ENCODE measurements at regions not wholly inside any gene's neighbourhood (a gene's known extent, or its start where the extent isn't known, plus 50 kb on each side); places are given as distances from the start of the nearest gene placed in this dataset.
A peak's percentile ranks its signal among the peaks of the same experiment; 100 is the strongest.

DNA sequence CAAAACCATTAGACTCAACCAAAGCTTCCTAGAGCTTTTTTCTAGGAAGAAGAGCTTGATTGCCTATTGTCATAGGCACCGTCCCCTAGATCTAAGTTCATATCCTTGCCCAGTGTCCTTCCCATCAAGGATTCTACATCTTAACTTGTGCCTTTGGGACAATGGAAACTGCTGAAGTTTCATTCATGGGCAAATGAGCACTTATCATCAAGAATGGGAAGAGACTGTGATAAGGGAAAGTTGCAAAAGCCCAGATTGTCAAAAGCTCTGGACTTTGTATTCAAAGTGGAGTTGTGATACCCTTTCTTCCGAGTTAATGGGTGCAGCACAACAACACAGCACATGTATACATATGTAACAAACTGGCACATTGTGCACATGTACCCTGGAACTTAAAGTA lies 503.0 kb upstream of the KLHL29 start:
- DNase-seq, result no peak

DNA sequence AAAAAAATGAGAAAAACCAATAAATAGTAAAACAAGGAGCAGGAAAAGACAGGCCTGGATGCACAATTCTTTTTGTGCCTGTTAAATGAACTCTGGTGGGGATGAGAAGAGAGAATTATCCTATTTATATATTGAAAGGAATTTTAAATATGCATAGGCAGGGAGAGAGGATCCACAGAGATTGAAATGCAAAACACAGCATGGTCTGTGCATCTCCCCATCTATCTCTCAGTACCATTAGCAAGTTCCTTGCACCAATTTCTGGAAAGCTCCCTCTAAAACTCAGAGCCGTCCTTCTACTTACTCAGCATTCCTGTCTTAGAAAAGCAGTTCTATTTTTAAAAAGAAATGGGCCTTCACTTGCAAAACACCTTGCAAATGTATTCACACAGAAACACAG lies 502.3 kb upstream of the KLHL29 start:
- no peak for DNase-seq

DNA sequence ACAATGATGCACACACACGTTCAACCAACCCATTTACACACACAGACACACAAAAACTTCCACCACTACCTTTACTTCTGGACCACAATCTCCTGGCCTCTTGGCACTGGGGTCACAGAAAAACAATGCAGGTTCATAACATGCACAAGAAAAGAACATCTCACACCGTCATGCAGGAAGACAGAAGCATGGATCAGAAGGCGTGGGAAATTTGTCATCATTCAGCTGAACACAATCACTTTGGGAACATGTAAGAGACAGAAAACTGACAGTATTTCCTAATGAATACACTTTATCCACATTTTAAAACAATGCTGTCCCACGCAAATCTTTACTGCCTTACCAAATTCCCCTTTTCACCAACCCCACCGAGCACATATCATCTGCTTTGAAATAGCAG lies 501.9 kb upstream of the KLHL29 start:
- no peak for DNase-seq

DNA sequence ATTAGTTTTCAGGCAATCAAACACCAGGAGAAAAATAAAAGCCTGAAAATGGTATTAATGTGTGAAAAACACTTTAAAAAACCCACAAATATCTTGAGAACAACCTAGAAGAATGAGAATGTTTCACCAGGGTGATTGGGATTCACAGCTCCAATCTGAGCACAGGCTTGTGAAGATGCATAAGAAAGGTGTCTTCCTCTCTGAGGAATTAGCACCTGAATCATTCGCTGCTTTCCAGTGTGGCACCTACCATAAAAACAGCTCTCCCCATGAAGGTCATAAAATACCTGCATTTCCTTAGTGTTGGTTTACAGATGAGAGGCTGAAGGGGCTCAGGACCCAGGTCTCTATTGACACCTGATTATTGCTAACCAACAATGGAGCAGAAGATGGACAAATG lies 499.7 kb upstream of the KLHL29 start:
- no peak for DNase-seq

DNA sequence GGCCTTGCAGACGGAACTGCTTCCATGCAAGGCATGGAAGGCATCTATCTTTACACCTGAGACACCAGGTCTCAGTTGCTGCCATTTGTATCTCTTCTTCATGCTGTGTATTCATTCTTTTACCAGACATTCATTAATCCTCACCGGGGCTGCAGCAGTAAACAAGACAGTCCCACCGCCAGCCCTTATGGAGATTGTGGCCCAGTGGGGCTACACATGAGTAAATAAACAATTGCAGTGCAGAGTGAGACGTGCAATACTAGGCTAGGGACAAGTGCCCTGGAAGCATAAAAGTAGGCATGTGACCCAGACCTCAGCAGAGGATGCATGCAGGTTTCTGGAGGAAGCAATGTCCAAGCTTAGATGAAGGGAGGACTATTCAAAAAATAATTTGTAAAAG lies 497.6 kb upstream of the KLHL29 start:
- DNase-seq, result no peak

DNA sequence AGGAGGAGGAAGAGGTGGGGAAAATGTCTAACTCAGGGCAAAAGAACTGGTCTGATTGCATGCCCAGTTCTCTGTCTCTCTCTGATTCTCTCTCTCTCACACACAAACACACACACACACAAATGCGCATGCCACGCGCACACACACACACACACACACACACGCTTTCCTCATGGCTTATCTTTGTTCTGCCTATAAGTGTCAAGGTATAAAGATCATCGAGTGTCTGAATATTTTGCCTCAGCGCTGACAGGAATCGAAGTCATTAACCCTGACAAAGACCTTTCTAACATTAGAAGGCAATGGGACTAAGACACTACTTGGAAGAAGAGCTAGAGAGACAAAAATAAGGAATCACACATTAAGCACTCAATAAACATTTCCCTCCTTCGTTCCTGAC lies 497.1 kb upstream of the KLHL29 start:
- no peak for DNase-seq

DNA sequence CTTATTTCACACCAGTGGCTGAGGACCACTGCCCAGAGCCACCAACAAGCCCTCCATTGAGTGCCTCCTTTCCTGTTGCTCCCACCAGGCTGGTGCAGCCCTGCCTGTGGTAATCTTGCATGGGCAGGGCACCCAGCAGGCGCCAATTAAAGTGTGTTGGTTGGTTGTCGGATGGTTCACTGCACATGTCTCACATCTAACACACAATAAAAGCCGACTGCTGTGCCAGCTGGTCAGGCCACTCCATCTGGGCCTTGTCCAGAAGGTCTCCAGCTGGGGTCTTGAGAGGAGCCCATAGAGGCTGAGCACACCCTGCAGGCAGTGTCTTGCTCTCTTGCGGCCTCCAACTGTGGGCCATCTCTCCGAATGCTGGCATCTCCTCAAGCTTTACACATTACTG lies 494.8 kb upstream of the KLHL29 start:
- DNase-seq, result no peak

DNA sequence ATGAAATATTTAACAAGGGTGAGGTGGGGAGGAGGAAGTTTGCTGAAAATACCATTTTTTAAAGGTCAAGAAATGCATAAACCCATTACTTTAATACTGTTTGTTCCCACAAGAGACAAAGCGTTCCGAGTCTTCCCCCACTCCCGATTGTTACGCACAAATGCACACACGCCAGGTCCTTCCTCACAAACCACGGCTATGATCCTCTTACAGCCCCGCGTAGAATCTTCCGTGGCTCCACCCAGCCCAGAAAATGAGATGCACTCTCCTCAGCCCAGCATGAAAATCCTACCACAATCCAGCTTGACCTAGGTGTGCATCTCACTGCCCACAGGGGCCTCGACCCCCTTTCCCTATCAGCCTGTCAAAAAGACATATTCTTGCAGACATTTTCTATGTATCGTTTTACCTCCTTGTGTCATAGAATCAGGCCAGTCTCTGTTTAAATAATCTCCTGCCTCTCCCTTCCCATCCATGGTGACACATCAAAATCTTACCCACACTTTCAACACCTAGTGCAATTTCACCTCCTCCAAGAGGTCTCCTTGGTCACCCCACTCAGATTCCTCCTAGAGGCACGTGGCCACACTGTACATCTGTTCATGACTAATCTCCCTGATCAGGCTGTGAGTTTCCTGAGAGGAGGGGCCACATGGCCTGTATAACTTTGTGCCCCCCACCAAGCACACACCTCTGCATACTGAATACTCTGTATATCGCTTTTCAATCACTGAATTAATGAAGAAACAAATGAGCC lies 491.0 kb upstream of the KLHL29 start:
- no peak for DNase-seq

DNA sequence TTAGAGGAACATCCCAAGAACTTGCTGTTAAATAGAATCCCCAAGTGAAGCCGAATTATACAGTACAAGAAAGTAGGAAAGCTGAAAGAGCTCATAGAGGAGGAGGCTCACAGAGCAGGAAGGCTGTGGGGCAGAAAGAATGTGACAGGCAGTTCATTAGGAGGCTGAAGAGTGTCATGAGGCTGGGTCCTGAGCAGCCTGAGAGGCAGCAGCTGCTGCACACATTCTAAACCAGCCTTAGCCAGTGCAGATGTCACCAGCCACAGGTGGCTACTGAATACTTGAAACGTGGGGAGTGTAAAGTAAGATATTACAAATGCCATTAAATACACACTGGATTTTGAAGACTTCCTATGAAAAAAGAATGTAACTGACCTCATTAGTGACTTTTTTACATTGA lies 490.2 kb upstream of the KLHL29 start:
- no peak for DNase-seq

GRCh38 chr2:22897428-22897827 lies 487.6 kb upstream of the KLHL29 start:
- DNase-seq, result no peak

GRCh38 chr2:22900674-22901073 lies 484.3 kb upstream of the KLHL29 start:
- no peak for DNase-seq

GRCh38 chr2:22901471-22902179 lies 483.4 kb upstream of the KLHL29 start:
- no peak for DNase-seq

DNA sequence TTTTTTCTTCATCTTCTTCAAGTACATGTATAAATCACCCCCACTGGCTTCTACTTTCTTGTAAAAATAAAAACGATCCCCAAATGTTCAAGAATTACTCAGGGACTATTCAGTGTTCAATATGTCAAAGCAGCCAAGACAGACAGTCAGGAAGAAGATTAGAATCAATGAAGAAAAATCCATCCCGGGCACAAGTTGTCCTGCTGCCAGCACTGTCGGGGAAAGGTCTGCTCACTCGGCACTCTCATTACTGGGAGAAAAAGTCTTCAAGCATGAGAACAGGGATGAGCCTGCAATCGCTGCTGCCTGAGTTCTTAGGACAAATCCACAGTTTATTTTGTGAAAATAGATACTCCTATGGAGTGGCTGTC lies 482.8 kb upstream of the KLHL29 start:
- DNase-seq, result no peak

DNA sequence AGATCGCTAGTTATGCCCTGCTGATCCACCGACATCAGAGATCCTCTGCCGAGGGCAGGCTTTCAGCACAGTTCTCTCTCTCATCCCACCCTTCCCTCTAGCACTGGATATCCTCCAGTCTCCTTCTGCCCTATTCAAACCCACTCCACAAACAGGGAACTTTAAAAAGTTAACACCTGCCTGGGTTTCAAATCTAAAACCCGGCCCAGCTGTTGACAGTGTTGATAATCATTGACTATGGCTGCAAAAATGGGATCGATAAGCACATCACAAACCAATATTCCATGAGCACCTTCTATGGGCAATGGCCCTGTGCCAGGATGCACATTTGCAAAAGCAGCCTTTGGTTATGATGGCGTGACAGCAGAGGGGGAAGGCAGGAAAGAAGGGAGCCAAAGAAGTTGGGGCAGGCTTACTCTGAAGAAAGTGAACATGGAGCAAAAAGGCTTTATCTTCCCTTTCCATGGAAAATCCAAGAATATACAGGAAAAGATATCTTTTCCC lies 482.3 kb upstream of the KLHL29 start:
- no peak for DNase-seq

DNA sequence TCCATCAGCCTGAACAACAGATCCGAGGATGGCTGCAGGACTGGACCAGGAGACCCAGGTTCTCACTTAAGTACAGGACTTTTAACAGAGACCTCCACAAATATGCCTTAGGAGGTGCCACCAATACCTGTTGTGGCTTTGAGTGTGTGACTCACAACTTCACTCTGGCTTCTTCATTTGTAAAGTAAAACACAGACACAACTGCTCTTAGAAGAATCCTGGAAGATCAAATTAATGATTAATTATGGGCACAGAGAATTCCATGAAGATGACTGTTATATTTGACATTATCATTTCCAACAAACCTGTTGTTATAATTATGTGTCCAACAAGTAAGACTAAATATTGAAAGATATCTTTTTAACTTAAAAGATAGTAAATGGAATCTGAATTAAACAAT lies 481.4 kb upstream of the KLHL29 start:
- no peak for DNase-seq

GRCh38 chr2:22904126-22904684 lies 480.8 kb upstream of the KLHL29 start:
- no peak for DNase-seq

DNA sequence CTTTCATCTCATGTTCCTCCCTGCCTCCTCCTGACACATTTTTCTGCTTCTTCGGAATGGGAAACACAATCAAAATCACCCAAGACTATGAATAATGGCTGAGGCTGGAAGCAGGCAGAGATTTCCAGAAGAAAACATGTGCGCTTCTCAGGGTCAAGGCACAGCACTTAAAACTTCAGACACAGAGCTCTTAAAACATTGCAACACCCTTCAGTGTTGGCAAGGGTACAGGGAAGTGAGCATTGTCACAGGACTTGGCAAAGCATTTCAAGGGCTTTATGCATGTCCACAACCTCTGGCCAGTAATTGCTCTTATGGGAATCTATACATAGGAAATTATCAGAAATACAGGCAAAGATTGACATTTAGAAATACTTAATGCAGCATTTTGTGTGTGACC lies 477.6 kb upstream of the KLHL29 start:
- DNase-seq, result no peak

DNA sequence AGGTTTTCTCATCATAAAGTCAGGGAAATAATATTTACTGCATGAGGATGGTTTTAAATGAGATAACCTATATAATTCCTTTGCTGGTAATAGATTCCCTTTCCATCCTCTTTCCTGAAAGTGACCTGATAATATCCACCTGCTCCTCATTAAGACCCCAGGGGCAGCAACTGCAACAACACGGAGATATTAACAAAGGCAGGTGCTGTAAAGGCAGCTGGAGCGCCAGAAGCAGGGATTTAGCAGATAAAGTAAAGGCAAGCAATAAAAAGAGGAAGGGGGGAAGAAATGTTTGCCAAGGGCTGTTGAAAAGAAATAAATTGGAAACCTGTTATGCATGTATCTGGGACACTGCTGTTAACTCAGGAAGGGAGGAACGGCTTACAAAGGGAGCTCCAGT lies 472.6 kb upstream of the KLHL29 start:
- DNase-seq, result no peak

- no peak for DNase-seq
These were observed 455.0 kb upstream of the KLHL29 start for GRCh38 chr2:22929998-22930397.

DNA sequence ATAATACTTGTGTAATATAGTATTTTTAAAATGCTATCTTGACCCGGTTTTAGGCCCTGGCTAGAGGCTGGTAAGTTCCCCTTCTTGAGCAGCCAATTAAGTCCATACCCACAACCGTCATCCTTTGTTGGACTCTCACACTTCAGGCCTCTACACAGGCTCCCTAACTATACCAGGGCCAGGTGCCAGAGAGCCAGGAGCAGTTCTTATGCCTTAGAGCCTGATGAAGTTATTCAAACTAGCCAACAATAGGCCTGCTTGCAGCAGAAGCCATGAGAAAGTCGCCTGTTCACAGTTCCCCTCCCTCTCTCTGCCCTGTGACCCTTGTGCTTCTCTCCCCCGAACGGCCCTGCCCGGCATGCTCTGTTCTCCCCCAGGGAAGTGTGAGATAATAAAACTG lies 454.2 kb upstream of the KLHL29 start:
- peak; percentile 20 for DNase-seq

DNA sequence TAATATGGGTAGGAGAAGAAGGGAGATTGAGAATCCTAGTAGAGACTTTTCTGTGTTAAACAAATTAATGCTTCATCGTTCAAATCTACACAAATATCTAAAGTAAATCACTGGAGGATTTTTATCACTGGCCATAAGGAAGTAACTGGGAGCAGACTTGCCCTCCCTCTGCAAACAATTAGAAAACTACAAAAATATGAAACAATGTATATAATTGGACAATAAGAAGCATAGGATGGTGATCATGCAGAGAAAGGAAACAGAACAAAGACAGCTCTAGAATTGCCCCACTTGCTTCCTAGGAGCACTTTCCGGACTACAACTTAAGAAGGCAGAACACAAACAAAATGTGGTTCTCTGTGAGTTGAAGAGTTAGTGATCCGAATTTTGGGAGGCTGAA lies 452.7 kb upstream of the KLHL29 start:
- no peak for DNase-seq

DNA sequence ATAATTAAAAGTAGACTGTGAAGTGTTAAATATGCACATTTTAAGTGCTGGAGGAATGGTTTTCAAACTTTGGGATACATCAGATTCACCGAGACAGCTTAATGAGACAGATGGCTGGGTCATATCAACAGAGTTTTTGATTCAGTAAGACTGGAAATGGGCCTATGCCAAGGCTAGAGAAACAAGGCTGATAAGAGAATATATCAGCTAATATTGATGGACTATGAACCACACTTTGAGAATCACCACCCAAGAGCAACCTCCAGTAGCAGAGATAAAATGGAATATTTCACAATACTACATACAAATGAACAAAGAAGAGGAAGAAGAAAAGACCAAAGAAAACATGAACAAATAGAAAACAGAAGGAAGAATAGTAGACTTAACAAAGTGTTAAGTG lies 450.2 kb upstream of the KLHL29 start:
- DNase-seq, result no peak

DNA sequence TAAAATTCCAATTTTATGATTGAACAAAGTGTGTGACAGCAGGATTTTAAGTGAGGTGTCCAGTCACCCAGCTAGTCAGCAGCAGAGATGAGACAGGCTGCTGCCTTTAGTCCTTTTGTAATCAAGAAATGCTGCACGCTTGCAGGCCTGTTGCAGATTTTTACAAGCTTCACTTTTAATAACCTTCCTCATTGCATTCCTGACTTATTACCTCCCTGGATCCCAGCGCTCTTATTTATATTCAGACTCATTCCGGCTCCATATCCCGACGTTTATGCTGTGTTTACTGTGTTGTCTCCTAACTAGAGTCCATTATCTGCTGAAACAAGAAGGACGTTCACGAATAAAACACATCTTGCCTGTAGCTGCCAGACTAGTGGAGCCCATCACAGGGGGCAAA lies 442.5 kb upstream of the KLHL29 start:
- no peak for DNase-seq

DNA sequence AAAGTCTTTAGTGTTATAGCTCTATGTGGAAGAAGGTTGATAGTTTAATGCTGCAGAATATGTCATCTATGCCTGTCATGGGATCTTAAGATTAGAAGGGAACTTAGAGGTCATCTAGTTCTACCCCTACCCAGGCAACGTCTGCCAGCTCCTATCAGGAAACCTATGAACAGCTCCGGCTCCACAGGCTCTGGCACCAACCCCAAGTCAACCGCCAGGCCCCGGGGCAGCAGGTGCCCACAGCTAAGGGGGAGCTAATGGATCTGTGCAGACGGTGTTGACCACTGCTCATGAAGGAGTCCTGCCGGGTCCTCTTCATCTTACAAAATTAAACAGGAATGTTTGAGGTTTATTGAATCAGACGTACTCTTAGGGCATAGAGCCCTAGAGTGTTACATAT lies 440.8 kb upstream of the KLHL29 start:
- DNase-seq, result no peak
